B cell (primary cell): ENCODE measurements at regions not wholly inside any gene's neighbourhood (a gene's known extent, or its start where the extent isn't known, plus 50 kb on each side); places are given as distances from the start of the nearest gene placed in this dataset.

Experiments used
- CTCF ChIP-seq: fragments of 200-600 bp; IDR thresholded peaks from one replicate; pipeline ENCODE4 v1.8.0; 2022; ENCODE audit warnings: antibody characterized with exemption, mild to moderate bottlenecking
- EZH2 ChIP-seq: IDR thresholded peaks from 2 replicates; pipeline ENCODE4 v1.6.1; 2012; ENCODE audit warnings: borderline replicate concordance, low read depth, mild to moderate bottlenecking, moderate library complexity, low read length; ENCODE audit not compliant: insufficient read depth, poor library complexity, severe bottlenecking

GRCh38 chr18:37684590-37684989 is 119.0 kb upstream of the CELF4 start:
- TF ChIP-seq CTCF: no peak
- TF ChIP-seq EZH2: no peak
